CD14-positive monocyte (primary cell): ENCODE measurements at regions not wholly inside any gene's neighbourhood (a gene's known extent, or its start where the extent isn't known, plus 50 kb on each side); places are given as distances from the start of the nearest gene placed in this dataset.
A peak's percentile ranks its signal among the peaks of the same experiment; 100 is the strongest.

Experiments
- DNase-seq, 3 donors: peaks; one replicate each; pipeline ENCODE4 v3.0.0-alpha.2; 2011 to 2022
- H2AFZ ChIP-seq: 2 replicates; pipeline ENCODE4 v1.6.0; 2012; ENCODE audit warnings: mild to moderate bottlenecking, low read depth, low read length, inconsistent platforms; ENCODE audit not compliant: insufficient read depth, poor library complexity, severe bottlenecking
- H3K27ac ChIP-seq, 2 donors: 1 replicate in 1 of 2; 2 replicates in 1 of 2; pipeline ENCODE4 v1.5.1; 2012 to 2013; ENCODE audit warnings: low read length in 2 of 2, control low read depth in 1 of 2, inconsistent platforms in 1 of 2, low read depth in 1 of 2, mild to moderate bottlenecking in 1 of 2
- H3K27me3 ChIP-seq, 2 donors: one replicate each; pipeline versions ENCODE4 v1.6.0 to v1.6.1; 2011 to 2013; ENCODE audit warnings: low read length in 2 of 2; ENCODE audit not compliant: control insufficient read depth in 2 of 2, insufficient read depth in 2 of 2
- H3K36me3 ChIP-seq, 2 donors: replicated peaks in 1 of 2; 1 replicate in 1 of 2; 2 replicates in 1 of 2; pipeline versions ENCODE4 v1.5.1 to v1.6.1; 2012 to 2013; ENCODE audit warnings: low read length in 2 of 2, control low read depth in 1 of 2, inconsistent platforms in 1 of 2, mild to moderate bottlenecking in 1 of 2; ENCODE audit not compliant: insufficient read depth in 2 of 2, control insufficient read depth in 1 of 2
- H3K4me1 ChIP-seq, 2 donors: 1 replicate in 1 of 2; 2 replicates in 1 of 2; pipeline versions ENCODE4 v1.5.1 to v1.6.1; 2012 to 2013; ENCODE audit warnings: low read length in 2 of 2, control low read depth in 1 of 2, inconsistent platforms in 1 of 2, mild to moderate bottlenecking in 1 of 2, moderate library complexity in 1 of 2; ENCODE audit not compliant: insufficient read depth in 2 of 2, control insufficient read depth in 1 of 2
- H3K4me2 ChIP-seq: replicated peaks from 2 replicates; pipeline ENCODE3; 2012; ENCODE audit warnings: low read length, moderate library complexity, mild to moderate bottlenecking; ENCODE audit not compliant: poor library complexity, severe bottlenecking; ENCODE audit errors: extremely low read depth
- H3K4me3 ChIP-seq, 3 experiments: fragments of 200-600 bp in 1 of 3; sonication (generic) in 1 of 3; replicated peaks in 1 of 3; 1 replicate in 2 of 3; 2 replicates in 1 of 3; pipeline ENCODE4 v1.5.1; 2011 to 2013; ENCODE audit warnings: low read length in 3 of 3, mild to moderate bottlenecking in 3 of 3, control low read depth in 2 of 3, low read depth in 2 of 3, inconsistent platforms in 1 of 3, moderate library complexity in 1 of 3
- H3K79me2 ChIP-seq: 2 replicates; pipeline ENCODE4 v1.6.0; 2012; ENCODE audit warnings: mild to moderate bottlenecking, control low read depth, inconsistent platforms, low read length, moderate library complexity; ENCODE audit not compliant: insufficient read depth
- H3K9ac ChIP-seq: 2 replicates; pipeline ENCODE4 v1.6.0; 2017; ENCODE audit warnings: low read length, mild to moderate bottlenecking; ENCODE audit not compliant: insufficient read depth, poor library complexity, severe bottlenecking
- H3K9me3 ChIP-seq, 2 donors: replicated peaks in 1 of 2; 1 replicate in 1 of 2; 2 replicates in 1 of 2; pipeline versions ENCODE4 v1.5.1 to v1.6.1; 2012 to 2013; ENCODE audit warnings: low read length in 2 of 2, control low read depth in 1 of 2; ENCODE audit not compliant: control insufficient read depth in 1 of 2, insufficient read depth in 1 of 2
- H4K20me1 ChIP-seq: 2 replicates; pipeline ENCODE4 v1.6.0; 2012; ENCODE audit warnings: mild to moderate bottlenecking, low read length, control low read depth, moderate library complexity; ENCODE audit not compliant: insufficient read depth
- H3K27ac Mint-ChIP-seq, 7 donors: one replicate each; pipeline ENCODE4 v1.8.0; 2020; ENCODE audit warnings: mild to moderate bottlenecking in 7 of 7, mixed read lengths in 7 of 7, moderate library complexity in 6 of 7, inconsistent platforms in 2 of 7
- H3K27me3 Mint-ChIP-seq, 3 donors: one replicate each; pipeline ENCODE4 v1.8.0; 2021 to 2022; ENCODE audit warnings: low read depth in 3 of 3, mild to moderate bottlenecking in 3 of 3, mixed read lengths in 3 of 3, moderate library complexity in 3 of 3, inconsistent platforms in 1 of 3
- H3K36me3 Mint-ChIP-seq, 2 donors: one replicate each; pipeline ENCODE4 v1.8.0; 2020; ENCODE audit warnings: mixed read lengths in 2 of 2, inconsistent platforms in 1 of 2, mild to moderate bottlenecking in 1 of 2
- H3K4me1 Mint-ChIP-seq: one replicate; pipeline ENCODE4 v1.8.0; 2020; ENCODE audit warnings: mild to moderate bottlenecking, mixed read lengths
- H3K4me3 Mint-ChIP-seq, 2 donors: one replicate each; pipeline ENCODE4 v1.8.0; 2020; ENCODE audit warnings: mild to moderate bottlenecking in 2 of 2, mixed read lengths in 2 of 2, moderate library complexity in 1 of 2
- H3K9me3 Mint-ChIP-seq, 7 donors: one replicate each; pipeline ENCODE4 v1.8.0; 2020 to 2022; ENCODE audit warnings: mixed read lengths in 7 of 7, mild to moderate bottlenecking in 6 of 7, moderate library complexity in 6 of 7, inconsistent platforms in 2 of 7
- WGBS: methylation state at CpG from one replicate; pipeline ENCODE4 v1.1.5; 2013; ENCODE audit warnings: missing lambda C conversion rate; ENCODE audit not compliant: insufficient coverage; 5-methylcytosine and 5-hydroxymethylcytosine counted together
- intact Hi-C, 2 donors: fragments of 100-400 bp; cut with micrococcal nuclease; formaldehyde crosslinking; loops; one replicate each; pipeline versions ENCODE4 v1.15.0 to v1.15.1; 2023
- TF ChIP-seq, protein P1 (sequence below): fragments of 200-600 bp; IDR thresholded peaks from one replicate; pipeline ENCODE4 v1.8.0; 2022; ENCODE audit warnings: antibody characterized with exemption, mild to moderate bottlenecking

GRCh38 chr15:66895794-66896453 is 169.5 kb upstream of the SMAD3 start:
- H3K27me3 Mint-ChIP-seq, result peaks cover 2 to 5% (median 3%) of the 10 kb centered on the region in 3 donors
- TF ChIP-seq, protein P1, sequence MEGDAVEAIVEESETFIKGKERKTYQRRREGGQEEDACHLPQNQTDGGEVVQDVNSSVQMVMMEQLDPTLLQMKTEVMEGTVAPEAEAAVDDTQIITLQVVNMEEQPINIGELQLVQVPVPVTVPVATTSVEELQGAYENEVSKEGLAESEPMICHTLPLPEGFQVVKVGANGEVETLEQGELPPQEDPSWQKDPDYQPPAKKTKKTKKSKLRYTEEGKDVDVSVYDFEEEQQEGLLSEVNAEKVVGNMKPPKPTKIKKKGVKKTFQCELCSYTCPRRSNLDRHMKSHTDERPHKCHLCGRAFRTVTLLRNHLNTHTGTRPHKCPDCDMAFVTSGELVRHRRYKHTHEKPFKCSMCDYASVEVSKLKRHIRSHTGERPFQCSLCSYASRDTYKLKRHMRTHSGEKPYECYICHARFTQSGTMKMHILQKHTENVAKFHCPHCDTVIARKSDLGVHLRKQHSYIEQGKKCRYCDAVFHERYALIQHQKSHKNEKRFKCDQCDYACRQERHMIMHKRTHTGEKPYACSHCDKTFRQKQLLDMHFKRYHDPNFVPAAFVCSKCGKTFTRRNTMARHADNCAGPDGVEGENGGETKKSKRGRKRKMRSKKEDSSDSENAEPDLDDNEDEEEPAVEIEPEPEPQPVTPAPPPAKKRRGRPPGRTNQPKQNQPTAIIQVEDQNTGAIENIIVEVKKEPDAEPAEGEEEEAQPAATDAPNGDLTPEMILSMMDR, result no peak
- H3K27me3 ChIP-seq, result no peaks in the 10 kb centered on the region
- H3K9me3 Mint-ChIP-seq, result peaks cover 0 to 3% (median 0%) of the 10 kb centered on the region in 7 donors
- no peak overlapping the region for H3K4me3 ChIP-seq
- H2AFZ ChIP-seq, result no peak overlapping the region
- H3K9me3 ChIP-seq, result no peaks in the 10 kb centered on the region
- WGBS, result 98% methylated on average over 4 of the region's 9 CpGs
- H3K36me3 ChIP-seq, result no peaks in the 10 kb centered on the region
- H3K27ac ChIP-seq, result no peak overlapping the region
- peaks cover 14% of the 10 kb centered on the region for H3K4me1 Mint-ChIP-seq
- intact Hi-C loops, result no loop called here
- H3K4me1 ChIP-seq, result peaks cover 1 to 2% of the 10 kb centered on the region in 2 donors
- peak overlapping the region in 1 of 7 donors; percentile 16 for H3K27ac Mint-ChIP-seq
- DNase-seq, result no peak
- no peaks in the 10 kb centered on the region for H3K36me3 Mint-ChIP-seq
- H3K4me3 Mint-ChIP-seq, result no peak overlapping the region
- no peaks in the 10 kb centered on the region for H3K79me2 ChIP-seq
- no peak overlapping the region for H3K9ac ChIP-seq
- H4K20me1 ChIP-seq, result no peaks in the 10 kb centered on the region
- H3K4me2 ChIP-seq, result no peak overlapping the region

DNA sequence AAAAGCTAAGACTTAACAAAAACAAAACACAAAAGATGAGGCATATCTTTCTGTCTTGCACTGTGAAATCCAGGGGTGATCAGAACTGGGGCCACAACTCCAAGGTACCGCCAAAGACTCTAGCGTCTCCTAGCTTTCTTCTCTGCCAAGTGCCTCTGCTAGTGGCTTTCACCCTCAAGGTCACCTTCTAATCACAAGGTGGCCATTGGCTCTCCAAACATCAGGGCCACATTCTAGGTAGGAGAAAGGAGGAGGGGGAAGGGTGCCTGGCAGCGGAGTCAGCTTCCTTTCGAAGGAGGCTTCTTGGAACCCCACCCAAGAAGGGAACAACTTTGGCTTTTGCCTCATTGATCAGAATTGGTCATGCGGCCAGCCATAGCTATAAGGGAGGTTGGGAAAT is 168.8 kb upstream of the SMAD3 start:
- Histone ChIP-seq H3K4me2 (no peak overlapping the region), H2AFZ (no peak overlapping the region), H3K79me2 (no peaks in the 10 kb centered on the region), H3K4me3 (no peak overlapping the region), H3K4me1 (peaks cover 8 to 9% of the 10 kb centered on the region in 2 donors), H4K20me1 (no peaks in the 10 kb centered on the region), H3K36me3 (no peaks in the 10 kb centered on the region), H3K27me3 (no peaks in the 10 kb centered on the region), H3K9ac (no peak overlapping the region), H3K9me3 (no peaks in the 10 kb centered on the region), H3K27ac (no peak overlapping the region)
- Mint-ChIP-seq H3K36me3 (no peaks in the 10 kb centered on the region), H3K27ac (no peak overlapping the region), H3K4me1 (peaks cover 21% of the 10 kb centered on the region), H3K4me3 (no peak overlapping the region), H3K27me3 (peaks cover 2 to 5% (median 3%) of the 10 kb centered on the region in 3 donors), H3K9me3 (peaks cover 0 to 2% (median 0%) of the 10 kb centered on the region in 7 donors)
- WGBS, result 86% methylated on average over 3 of the region's 5 CpGs
- DNase-seq, result no peak
- TF ChIP-seq, protein P1, result no peak
- intact Hi-C loops, result no loop called here
